RWPE2 (cell line): ENCODE measurements at regions not wholly inside any gene's neighbourhood (a gene's known extent, or its start where the extent isn't known, plus 50 kb on each side); places are given as distances from the start of the nearest gene placed in this dataset.

Experiments used
- ATAC-seq: fragments of 200-7000 bp; cut with Tn5 transposase; 3 replicates; pipeline ENCODE4 v1.9.1; 2021; ENCODE audit warnings: low read depth
- DNase-seq: peaks from one replicate; pipeline ENCODE4 v3.0.0-alpha.2; 2020; ENCODE audit warnings: low spot score
- H3K27ac ChIP-seq: fragments of 450-650 bp; 2 replicates; pipeline ENCODE4 v1.5.1; 2017; ENCODE audit warnings: mild to moderate bottlenecking; ENCODE audit not compliant: poor library complexity, severe bottlenecking
- H3K27me3 ChIP-seq: fragments of 250-450 bp; sonication (Bioruptor Pico); 2 replicates; pipeline ENCODE4 v1.5.1; 2021; ENCODE audit warnings: mild to moderate bottlenecking, moderate library complexity; ENCODE audit not compliant: insufficient read depth, poor library complexity, severe bottlenecking
- H3K36me3 ChIP-seq: fragments of 250-450 bp; sonication (Bioruptor Pico); 2 replicates; pipeline ENCODE4 v1.5.1; 2020; ENCODE audit warnings: low read depth, mild to moderate bottlenecking, moderate library complexity
- H3K4me1 ChIP-seq: fragments of 250-450 bp; sonication (Bioruptor Pico); 2 replicates; pipeline ENCODE4 v1.5.1; 2021; ENCODE audit warnings: mild to moderate bottlenecking, moderate library complexity; ENCODE audit not compliant: insufficient read depth, poor library complexity, severe bottlenecking
- H3K4me3 ChIP-seq: fragments of 250-450 bp; sonication (Bioruptor Pico); 2 replicates; pipeline ENCODE4 v1.5.1; 2021; ENCODE audit warnings: mild to moderate bottlenecking, moderate library complexity; ENCODE audit not compliant: severe bottlenecking
- H3K9me3 ChIP-seq: fragments of 250-450 bp; sonication (Bioruptor Pico); 2 replicates; pipeline ENCODE4 v1.5.1; 2021; ENCODE audit warnings: mild to moderate bottlenecking, moderate library complexity; ENCODE audit not compliant: severe bottlenecking
- TF ChIP-seq, protein P1 (sequence below): fragments of 450-650 bp; IDR thresholded peaks from one replicate; pipeline ENCODE4 v1.5.1; 2017; ENCODE audit warnings: mild to moderate bottlenecking, moderate library complexity; ENCODE audit not compliant: poor library complexity, severe bottlenecking

DNA sequence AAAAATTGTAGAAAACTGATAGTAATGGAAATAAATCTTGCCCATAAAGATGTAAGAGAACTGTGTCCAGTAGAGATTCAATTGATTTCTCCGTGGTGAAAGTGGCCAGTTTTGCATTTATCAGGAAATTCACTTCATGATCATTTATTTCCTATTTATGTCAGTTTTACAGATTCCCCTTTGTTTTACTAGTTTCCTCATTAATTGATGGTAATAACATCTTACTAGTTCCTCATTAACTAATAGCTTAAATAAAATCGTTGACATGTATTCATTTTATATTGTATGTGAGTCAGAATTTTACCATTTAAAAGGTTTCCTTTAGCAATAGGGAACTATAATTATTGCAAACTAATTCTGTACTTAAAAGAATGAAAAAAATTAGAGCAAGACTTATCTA, 99.8 kb upstream of the ADGRF1 start:
- Histone ChIP-seq H3K4me3 (no peak overlapping the region), H3K27ac (no peak overlapping the region), H3K27me3 (no peaks in the 10 kb centered on the region), H3K9me3 (no peaks in the 10 kb centered on the region), H3K36me3 (no peaks in the 10 kb centered on the region), H3K4me1 (peaks cover 21% of the 10 kb centered on the region)
- TF ChIP-seq, protein P1, sequence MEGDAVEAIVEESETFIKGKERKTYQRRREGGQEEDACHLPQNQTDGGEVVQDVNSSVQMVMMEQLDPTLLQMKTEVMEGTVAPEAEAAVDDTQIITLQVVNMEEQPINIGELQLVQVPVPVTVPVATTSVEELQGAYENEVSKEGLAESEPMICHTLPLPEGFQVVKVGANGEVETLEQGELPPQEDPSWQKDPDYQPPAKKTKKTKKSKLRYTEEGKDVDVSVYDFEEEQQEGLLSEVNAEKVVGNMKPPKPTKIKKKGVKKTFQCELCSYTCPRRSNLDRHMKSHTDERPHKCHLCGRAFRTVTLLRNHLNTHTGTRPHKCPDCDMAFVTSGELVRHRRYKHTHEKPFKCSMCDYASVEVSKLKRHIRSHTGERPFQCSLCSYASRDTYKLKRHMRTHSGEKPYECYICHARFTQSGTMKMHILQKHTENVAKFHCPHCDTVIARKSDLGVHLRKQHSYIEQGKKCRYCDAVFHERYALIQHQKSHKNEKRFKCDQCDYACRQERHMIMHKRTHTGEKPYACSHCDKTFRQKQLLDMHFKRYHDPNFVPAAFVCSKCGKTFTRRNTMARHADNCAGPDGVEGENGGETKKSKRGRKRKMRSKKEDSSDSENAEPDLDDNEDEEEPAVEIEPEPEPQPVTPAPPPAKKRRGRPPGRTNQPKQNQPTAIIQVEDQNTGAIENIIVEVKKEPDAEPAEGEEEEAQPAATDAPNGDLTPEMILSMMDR, result no peak
- no peak for ATAC-seq
- DNase-seq, result no peak

DNA sequence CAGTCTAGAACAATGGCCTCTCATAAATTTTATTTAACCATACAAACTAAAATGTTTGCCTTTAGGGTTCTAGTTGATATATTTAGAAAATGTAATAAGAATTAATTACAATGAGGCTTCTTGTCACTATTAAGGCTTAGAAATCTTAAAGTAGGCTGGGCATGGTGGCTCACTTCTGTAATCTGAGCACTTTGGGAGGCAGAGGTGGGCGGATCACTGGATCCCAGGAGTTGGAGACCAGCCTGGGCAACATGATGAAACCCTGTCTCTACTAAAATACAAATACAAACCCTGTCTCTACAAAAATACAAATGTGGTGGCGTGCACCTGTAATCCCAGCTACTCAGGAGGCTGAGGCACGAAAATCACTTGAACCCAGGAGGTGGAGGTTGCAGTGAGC, 99.0 kb upstream of the ADGRF1 start:
- Histone ChIP-seq H3K27me3 (no peaks in the 10 kb centered on the region), H3K36me3 (no peaks in the 10 kb centered on the region), H3K27ac (no peak overlapping the region), H3K9me3 (no peaks in the 10 kb centered on the region), H3K4me3 (no peak overlapping the region), H3K4me1 (peaks cover 19% of the 10 kb centered on the region)
- ATAC-seq (no peak), DNase-seq (no peak)
- TF ChIP-seq, protein P1, result no peak

DNA sequence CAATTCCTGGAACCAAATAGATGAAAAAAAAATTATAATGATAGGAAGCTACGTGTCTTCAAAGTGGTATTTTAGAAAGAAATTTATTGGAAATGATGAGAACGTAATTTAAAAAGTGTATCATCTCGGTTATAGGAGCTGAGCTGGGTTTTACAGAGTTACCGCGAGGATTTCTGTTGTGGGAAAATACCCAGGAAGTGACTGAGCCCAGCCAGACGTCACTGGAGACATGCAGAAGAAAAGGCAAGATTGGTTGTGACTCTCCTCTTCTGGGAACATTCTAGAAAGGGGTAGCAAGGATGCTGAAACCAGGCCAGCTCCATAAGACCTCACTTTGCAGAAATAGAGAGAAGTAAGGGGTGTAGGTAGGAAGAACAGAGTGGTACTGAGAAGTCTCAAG, 95.9 kb upstream of the ADGRF1 start:
- ATAC-seq, result no peak
- H3K27me3 ChIP-seq, result no peaks in the 10 kb centered on the region
- H3K9me3 ChIP-seq, result no peaks in the 10 kb centered on the region
- TF ChIP-seq, protein P1, result no peak
- no peak overlapping the region for H3K4me3 ChIP-seq
- H3K27ac ChIP-seq, result no peak overlapping the region
- DNase-seq, result no peak
- H3K4me1 ChIP-seq, result peaks cover 25% of the 10 kb centered on the region
- H3K36me3 ChIP-seq, result no peaks in the 10 kb centered on the region

DNA sequence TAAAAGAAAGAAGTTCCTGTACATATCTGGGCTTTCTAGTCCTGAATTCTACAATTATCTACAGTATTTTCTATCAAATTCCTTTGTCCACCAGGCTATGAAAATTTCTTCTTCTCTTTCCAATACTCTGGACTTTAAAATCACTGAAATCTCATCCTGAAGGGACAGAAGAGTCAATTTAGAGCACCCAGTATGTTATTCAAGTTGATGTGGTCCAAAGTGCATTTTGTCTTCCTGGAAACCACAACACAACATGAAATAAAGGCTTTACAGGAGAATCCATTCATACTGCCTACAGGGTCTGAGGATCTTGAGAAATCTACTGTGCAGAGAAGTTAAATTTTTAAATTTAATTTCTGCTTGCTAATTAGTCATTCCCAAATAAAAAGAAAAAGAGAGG, 94.9 kb upstream of the ADGRF1 start:
- H3K4me1 ChIP-seq, result peaks cover 25% of the 10 kb centered on the region

DNA sequence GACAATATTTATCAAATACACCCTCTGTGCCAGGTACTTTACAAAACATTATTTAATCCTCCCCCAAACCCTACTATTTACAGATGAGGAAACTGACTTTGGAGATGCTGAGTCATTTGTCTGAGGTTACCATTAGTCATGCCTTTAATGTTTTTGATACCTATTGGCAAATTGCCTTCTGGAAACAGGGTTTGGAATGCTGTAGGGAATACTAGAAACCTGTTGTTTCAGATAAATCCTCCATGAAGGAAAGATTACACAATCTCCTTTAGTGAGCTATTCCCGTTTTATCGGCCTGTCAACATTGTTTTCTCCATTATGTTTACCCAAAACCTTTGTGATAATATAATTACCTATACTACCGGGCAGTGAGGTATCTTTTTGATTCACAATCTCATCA, 93.6 kb upstream of the ADGRF1 start:
- Histone ChIP-seq H3K4me1 (peaks cover 25% of the 10 kb centered on the region), H3K36me3 (no peaks in the 10 kb centered on the region), H3K9me3 (no peaks in the 10 kb centered on the region), H3K27me3 (no peaks in the 10 kb centered on the region), H3K27ac (peak overlapping the region; percentile 93), H3K4me3 (no peak overlapping the region)
- peak; percentile 58 for ATAC-seq
- DNase-seq, result no peak
- TF ChIP-seq, protein P1, result no peak

More for the DNA sequence above, 94.9 kb upstream of the ADGRF1 start:
- no peaks in the 10 kb centered on the region for H3K27me3 ChIP-seq
- no peak for DNase-seq
- H3K4me3 ChIP-seq, result no peak overlapping the region
- ATAC-seq, result no peak
- TF ChIP-seq, protein P1, result no peak
- no peaks in the 10 kb centered on the region for H3K36me3 ChIP-seq
- no peaks in the 10 kb centered on the region for H3K9me3 ChIP-seq
- no peak overlapping the region for H3K27ac ChIP-seq
